Mesenchymal stem cell (in vitro differentiated cells and primary cell): ENCODE measurements at regions not wholly inside any gene's neighbourhood (a gene's known extent, or its start where the extent isn't known, plus 50 kb on each side); places are given as distances from the start of the nearest gene placed in this dataset.

Experiments
- DNase-seq: peaks from one replicate; pipeline ENCODE4 v3.0.0-alpha.2; 2013
- H2AFZ ChIP-seq: one replicate; pipeline ENCODE4 v1.6.1; 2013; ENCODE audit warnings: low read depth, mild to moderate bottlenecking, control low read depth, inconsistent platforms, low read length, moderate library complexity
- H2AK5ac ChIP-seq: 2 replicates; pipeline ENCODE4 v1.6.1; 2013; ENCODE audit warnings: low read length, moderate library complexity, mild to moderate bottlenecking, inconsistent platforms; ENCODE audit not compliant: severe bottlenecking
- H2BK120ac ChIP-seq: one replicate; pipeline ENCODE4 v1.6.1; 2013; ENCODE audit warnings: low read depth, mild to moderate bottlenecking, inconsistent platforms, low read length, moderate library complexity
- H2BK12ac ChIP-seq, 2 experiments: one replicate each; pipeline ENCODE4 v1.6.1; 2013; ENCODE audit warnings: inconsistent platforms in 2 of 2, low read length in 2 of 2, mild to moderate bottlenecking in 2 of 2, moderate library complexity in 2 of 2, control low read depth in 1 of 2
- H2BK15ac ChIP-seq: one replicate; pipeline ENCODE4 v1.6.1; 2013; ENCODE audit warnings: mild to moderate bottlenecking, low read depth, inconsistent platforms; ENCODE audit not compliant: poor library complexity, severe bottlenecking
- H2BK5ac ChIP-seq: 2 replicates; pipeline ENCODE4 v1.6.1; 2013; ENCODE audit warnings: low read depth, mild to moderate bottlenecking, low read length, control low read depth, inconsistent platforms; ENCODE audit not compliant: poor library complexity, severe bottlenecking
- H3K14ac ChIP-seq, 2 experiments: one replicate each; pipeline ENCODE4 v1.6.1; 2013; ENCODE audit warnings: inconsistent platforms in 2 of 2, low read length in 2 of 2, control low read depth in 1 of 2, mild to moderate bottlenecking in 1 of 2, moderate library complexity in 1 of 2
- H3K18ac ChIP-seq, 2 experiments: one replicate each; pipeline ENCODE4 v1.6.1; 2013; ENCODE audit warnings: inconsistent platforms in 2 of 2, low read length in 2 of 2, control low read depth in 1 of 2, low read depth in 1 of 2, mild to moderate bottlenecking in 1 of 2
- H3K23ac ChIP-seq, 2 experiments: one replicate each; pipeline ENCODE4 v1.6.1; 2013; ENCODE audit warnings: inconsistent platforms in 2 of 2, low read length in 2 of 2, mild to moderate bottlenecking in 2 of 2, moderate library complexity in 2 of 2, control low read depth in 1 of 2
- H3K27ac ChIP-seq: 2 replicates; pipeline ENCODE4 v1.5.1; 2013; ENCODE audit warnings: mild to moderate bottlenecking, moderate library complexity, low read length, control low read depth, inconsistent platforms; ENCODE audit not compliant: poor library complexity, severe bottlenecking
- H3K27me3 ChIP-seq, 2 experiments: 2 replicates each; pipeline versions ENCODE4 v1.6.1 to v1.7.0; 2013; ENCODE audit warnings: low read length in 2 of 2, mild to moderate bottlenecking in 2 of 2, moderate library complexity in 2 of 2, control low read depth in 1 of 2, inconsistent platforms in 1 of 2; ENCODE audit not compliant: control insufficient read depth in 1 of 2, insufficient read depth in 1 of 2
- H3K36me3 ChIP-seq, 2 experiments: 2 replicates each; pipeline versions ENCODE4 v1.6.1 to v1.7.0; 2013; ENCODE audit warnings: low read length in 2 of 2, control low read depth in 1 of 2, inconsistent platforms in 1 of 2, low read depth in 1 of 2, mild to moderate bottlenecking in 1 of 2; ENCODE audit not compliant: insufficient read depth in 2 of 2, control insufficient read depth in 1 of 2
- H3K4ac ChIP-seq, 2 experiments: one replicate each; pipeline ENCODE4 v1.6.1; 2013; ENCODE audit warnings: inconsistent platforms in 2 of 2, low read length in 2 of 2, mild to moderate bottlenecking in 2 of 2, moderate library complexity in 2 of 2, control low read depth in 1 of 2, low read depth in 1 of 2
- H3K4me1 ChIP-seq: 2 replicates; pipeline ENCODE4 v1.6.1; 2013; ENCODE audit warnings: low read depth, low read length, control low read depth; ENCODE audit not compliant: control insufficient read depth, insufficient read depth
- H3K4me2 ChIP-seq: 2 replicates; pipeline ENCODE4 v1.6.1; 2013; ENCODE audit warnings: low read length, mild to moderate bottlenecking, inconsistent platforms; ENCODE audit not compliant: poor library complexity, severe bottlenecking
- H3K4me3 ChIP-seq, 2 experiments: 2 replicates each; pipeline versions ENCODE4 v1.5.1 to v1.7.0; 2013; ENCODE audit warnings: low read length in 2 of 2, mild to moderate bottlenecking in 2 of 2, control low read depth in 1 of 2, low read depth in 1 of 2; ENCODE audit not compliant: insufficient read depth in 1 of 2
- H3K79me1 ChIP-seq: replicated peaks from 2 replicates; pipeline ENCODE4 v1.6.1; 2013; ENCODE audit warnings: mild to moderate bottlenecking, control low read depth, low read length, inconsistent platforms; ENCODE audit not compliant: poor library complexity, severe bottlenecking
- H3K9ac ChIP-seq: 2 replicates; pipeline ENCODE4 v1.7.0; 2013; ENCODE audit warnings: mild to moderate bottlenecking, low read length, moderate library complexity
- H3K9me3 ChIP-seq: 2 replicates; pipeline ENCODE4 v1.7.0; 2013; ENCODE audit warnings: mild to moderate bottlenecking, low read length; ENCODE audit not compliant: control insufficient read depth
- H4K8ac ChIP-seq: one replicate; pipeline ENCODE4 v1.6.1; 2013; ENCODE audit warnings: inconsistent platforms, mild to moderate bottlenecking, low read length, moderate library complexity
- H4K91ac ChIP-seq: one replicate; pipeline ENCODE4 v1.6.1; 2013; ENCODE audit warnings: mild to moderate bottlenecking, low read length, inconsistent platforms
- WGBS: methylation state at CpG from one replicate; pipeline ENCODE4 v1.1.7; 2013; ENCODE audit warnings: mixed read lengths; 5-methylcytosine and 5-hydroxymethylcytosine counted together

- 3% methylated on average over 39 of the region's 39 CpGs for whole genome bisulfite sequencing
Observed at GRCh38 chr12:124389138-124389724, 94.3 kb downstream of the RFLNA start.

GRCh38 chr12:124388679-124389137 is 93.8 kb downstream of the RFLNA start:
- no peaks in the 10 kb centered on the region for H3K9me3 ChIP-seq
- peaks cover 21 to 64% of the 10 kb centered on the region in 2 experiments for H3K36me3 ChIP-seq
- peak; percentile 92 for DNase-seq
- peak overlapping the region; percentile 94 for H2BK15ac ChIP-seq
- H3K79me1 ChIP-seq, result no peaks in the 10 kb centered on the region
- peak overlapping the region; percentile 86 for H3K4me2 ChIP-seq
- under 1% methylated on average over 30 of the region's 39 CpGs for WGBS
- peak overlapping the region; percentile 99 for H4K91ac ChIP-seq
- no peaks in the 10 kb centered on the region for H3K27me3 ChIP-seq
- H2AK5ac ChIP-seq, result peak overlapping the region; percentile 45
- peak overlapping the region; percentile 69 to 98 for H2BK12ac ChIP-seq
- H3K4me1 ChIP-seq, result peaks cover 73% of the 10 kb centered on the region
- H3K27ac ChIP-seq, result peak overlapping the region; percentile 91
- peak overlapping the region; percentile 92 for H3K9ac ChIP-seq
- peak overlapping the region; percentile 92 for H2BK120ac ChIP-seq
- peak overlapping the region in 1 of 2 experiments; percentile 97 for H3K23ac ChIP-seq
- peak overlapping the region; percentile 95 to 99 for H3K18ac ChIP-seq
- no peak overlapping the region for H2AFZ ChIP-seq
- peak overlapping the region; percentile 97 for H3K4ac ChIP-seq
- H3K14ac ChIP-seq, result peak overlapping the region in 1 of 2 experiments; percentile 98
- peak overlapping the region; percentile 80 for H2BK5ac ChIP-seq
- H4K8ac ChIP-seq, result peak overlapping the region; percentile 92
- peak overlapping the region; percentile 68 to 85 for H3K4me3 ChIP-seq

More at GRCh38 chr12:124389138-124389724, 94.3 kb downstream of the RFLNA start:
- H3K9ac ChIP-seq, result peak overlapping the region; percentile 86
- peak overlapping the region; percentile 45 for H2AK5ac ChIP-seq
- peak; percentile 87 for DNase-seq
- peak overlapping the region; percentile 70 to 98 for H2BK12ac ChIP-seq
- no peak overlapping the region for H2AFZ ChIP-seq
- H2BK5ac ChIP-seq, result peak overlapping the region; percentile 80
- H3K27me3 ChIP-seq, result no peaks in the 10 kb centered on the region
- H4K8ac ChIP-seq, result peak overlapping the region; percentile 92
- H3K14ac ChIP-seq, result peak overlapping the region in 1 of 2 experiments; percentile 98
- H3K18ac ChIP-seq, result peak overlapping the region; percentile 95 to 99
- H3K4me3 ChIP-seq, result peak overlapping the region; percentile 68 to 79
- H3K4ac ChIP-seq, result peak overlapping the region; percentile 94 to 97
- H2BK15ac ChIP-seq, result peak overlapping the region; percentile 94
- H3K36me3 ChIP-seq, result peaks cover 20 to 64% of the 10 kb centered on the region in 2 experiments
- peaks cover 74% of the 10 kb centered on the region for H3K4me1 ChIP-seq
- H2BK120ac ChIP-seq, result peak overlapping the region; percentile 92
- peak overlapping the region; percentile 77 for H3K4me2 ChIP-seq
- no peaks in the 10 kb centered on the region for H3K9me3 ChIP-seq
- peaks cover 2% of the 10 kb centered on the region for H3K79me1 ChIP-seq
- H3K27ac ChIP-seq, result peak overlapping the region; percentile 91
- H3K23ac ChIP-seq, result peak overlapping the region in 1 of 2 experiments; percentile 91
- H4K91ac ChIP-seq, result peak overlapping the region; percentile 99

- Histone ChIP-seq H3K27ac (peak overlapping the region; percentile 90), H4K8ac (peak overlapping the region; percentile 66), H2AFZ (no peak overlapping the region), H3K36me3 (peaks cover 22 to 65% of the 10 kb centered on the region in 2 experiments), H3K4me2 (peak overlapping the region; percentile 86), H3K79me1 (no peaks in the 10 kb centered on the region), H2AK5ac (peak overlapping the region; percentile 9), H2BK5ac (peak overlapping the region; percentile 57), H3K14ac (peak overlapping the region in 1 of 2 experiments; percentile 97), H2BK15ac (peak overlapping the region; percentile 73), H4K91ac (peak overlapping the region; percentile 67), H2BK120ac (peak overlapping the region; percentile 81), H3K9me3 (no peaks in the 10 kb centered on the region), H3K4ac (peak overlapping the region; percentile 93 to 97), H3K18ac (peak overlapping the region; percentile 55 to 93), H3K4me1 (peaks cover 72% of the 10 kb centered on the region), H3K23ac (peak overlapping the region in 1 of 2 experiments; percentile 97), H3K27me3 (no peaks in the 10 kb centered on the region), H2BK12ac (peak overlapping the region; percentile 9 to 96), H3K4me3 (peak overlapping the region; percentile 68 to 85), H3K9ac (peak overlapping the region; percentile 92)
- 48% methylated on average over 13 of the region's 15 CpGs for WGBS
- DNase-seq, result no peak
Observed at GRCh38 chr12:124388038-124388671, 93.3 kb downstream of the RFLNA start.

- peak overlapping the region in 1 of 2 experiments; percentile 58 for H3K14ac ChIP-seq
- peaks cover 29 to 66% of the 10 kb centered on the region in 2 experiments for H3K36me3 ChIP-seq
- H3K4me1 ChIP-seq, result peaks cover 71% of the 10 kb centered on the region
- WGBS, result 39% methylated on average over 24 of the region's 24 CpGs
- peak overlapping the region; percentile 57 for H2BK5ac ChIP-seq
- H4K8ac ChIP-seq, result peak overlapping the region; percentile 46
- peak overlapping the region; percentile 90 for H3K27ac ChIP-seq
- H3K4me3 ChIP-seq, result peak overlapping the region; percentile 68 to 85
- H3K4ac ChIP-seq, result peak overlapping the region; percentile 3 to 49
- H3K9me3 ChIP-seq, result no peaks in the 10 kb centered on the region
- peak overlapping the region; percentile 23 to 88 for H3K18ac ChIP-seq
- H2BK12ac ChIP-seq, result no peak overlapping the region
- no peak overlapping the region for H3K23ac ChIP-seq
- peak overlapping the region; percentile 86 for H3K4me2 ChIP-seq
- peak overlapping the region; percentile 81 for H2BK120ac ChIP-seq
- peak overlapping the region; percentile 74 for H2BK15ac ChIP-seq
- DNase-seq, result peak; percentile 50
- peak overlapping the region; percentile 39 for H4K91ac ChIP-seq
- no peaks in the 10 kb centered on the region for H3K27me3 ChIP-seq
- no peak overlapping the region for H2AK5ac ChIP-seq
- no peaks in the 10 kb centered on the region for H3K79me1 ChIP-seq
- H3K9ac ChIP-seq, result peak overlapping the region; percentile 92
- no peak overlapping the region for H2AFZ ChIP-seq
Observed at GRCh38 chr12:124387528-124387911, 92.6 kb downstream of the RFLNA start.
